Parathyroid adenoma (tissue), 2 donors: ENCODE measurements at regions not wholly inside any gene's neighbourhood (a gene's known extent, or its start where the extent isn't known, plus 50 kb on each side); places are given as distances from the start of the nearest gene placed in this dataset.

Experiments
- H2AFZ ChIP-seq: fragments of 300-600 bp; sonication (generic); one replicate; pipeline ENCODE4 v1.7.0; 2017; ENCODE audit warnings: antibody characterized with exemption, mild to moderate bottlenecking
- H3K27ac ChIP-seq: fragments of 300-600 bp; sonication (generic); one replicate; pipeline ENCODE4 v1.7.0; 2017
- H3K27me3 ChIP-seq: fragments of 300-600 bp; sonication (generic); one replicate; pipeline ENCODE4 v1.7.0; 2017; ENCODE audit warnings: low read length; ENCODE audit not compliant: control insufficient read depth, insufficient read depth
- H3K36me3 ChIP-seq: fragments of 300-600 bp; sonication (generic); one replicate; pipeline ENCODE4 v1.7.0; 2017; ENCODE audit warnings: low read length; ENCODE audit not compliant: control insufficient read depth, insufficient read depth
- H3K4me1 ChIP-seq: fragments of 300-600 bp; sonication (generic); one replicate; pipeline ENCODE4 v1.7.0; 2017; ENCODE audit warnings: control low read depth
- H3K4me2 ChIP-seq: fragments of 300-600 bp; sonication (generic); one replicate; pipeline ENCODE4 v1.7.0; 2017; ENCODE audit warnings: low read length
- H3K4me3 ChIP-seq: fragments of 300-600 bp; sonication (generic); one replicate; pipeline ENCODE4 v1.7.0; 2017; ENCODE audit warnings: low read depth, low read length
- H3K79me2 ChIP-seq: fragments of 300-600 bp; sonication (generic); one replicate; pipeline ENCODE4 v1.7.0; 2017; ENCODE audit warnings: control low read depth
- H3K9ac ChIP-seq: fragments of 300-600 bp; sonication (generic); one replicate; pipeline ENCODE4 v1.7.0; 2017; ENCODE audit warnings: mild to moderate bottlenecking
- H3K9me3 ChIP-seq: fragments of 300-600 bp; sonication (generic); one replicate; pipeline ENCODE4 v1.7.0; 2017; ENCODE audit warnings: low read length; ENCODE audit not compliant: control insufficient read depth
- TF ChIP-seq, protein P1 (sequence below): fragments of 300-600 bp; sonication (generic); IDR thresholded peaks from one replicate; pipeline ENCODE4 v1.7.0; 2017; ENCODE audit warnings: antibody characterized with exemption, mild to moderate bottlenecking
- donor health status: primary hyperparathyroidism.

DNA sequence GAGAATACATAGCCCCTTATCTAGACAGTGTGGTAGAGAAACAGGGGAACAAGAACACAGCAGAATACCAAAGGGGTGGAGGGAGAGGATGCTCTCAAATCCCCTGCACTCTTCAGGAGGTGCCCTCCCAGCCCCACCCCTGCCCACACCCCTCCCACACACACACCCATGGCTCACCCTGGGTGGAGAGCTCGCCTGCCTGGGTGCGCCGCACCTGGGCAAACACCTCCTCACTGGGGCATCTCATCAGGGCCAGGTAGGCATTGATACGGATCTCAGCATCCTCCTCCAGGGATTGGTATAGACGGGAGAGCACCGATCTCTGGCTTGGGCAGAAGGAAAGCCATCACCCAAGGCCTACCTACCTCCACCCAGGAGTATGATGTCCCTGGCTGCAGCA lies 95.2 kb downstream of the LITAF start:
- H3K27me3 ChIP-seq: no peaks in the 10 kb centered on the region
- no peak overlapping the region for H3K27ac ChIP-seq
- no peaks in the 10 kb centered on the region for H3K36me3 ChIP-seq
- TF ChIP-seq, protein P1, sequence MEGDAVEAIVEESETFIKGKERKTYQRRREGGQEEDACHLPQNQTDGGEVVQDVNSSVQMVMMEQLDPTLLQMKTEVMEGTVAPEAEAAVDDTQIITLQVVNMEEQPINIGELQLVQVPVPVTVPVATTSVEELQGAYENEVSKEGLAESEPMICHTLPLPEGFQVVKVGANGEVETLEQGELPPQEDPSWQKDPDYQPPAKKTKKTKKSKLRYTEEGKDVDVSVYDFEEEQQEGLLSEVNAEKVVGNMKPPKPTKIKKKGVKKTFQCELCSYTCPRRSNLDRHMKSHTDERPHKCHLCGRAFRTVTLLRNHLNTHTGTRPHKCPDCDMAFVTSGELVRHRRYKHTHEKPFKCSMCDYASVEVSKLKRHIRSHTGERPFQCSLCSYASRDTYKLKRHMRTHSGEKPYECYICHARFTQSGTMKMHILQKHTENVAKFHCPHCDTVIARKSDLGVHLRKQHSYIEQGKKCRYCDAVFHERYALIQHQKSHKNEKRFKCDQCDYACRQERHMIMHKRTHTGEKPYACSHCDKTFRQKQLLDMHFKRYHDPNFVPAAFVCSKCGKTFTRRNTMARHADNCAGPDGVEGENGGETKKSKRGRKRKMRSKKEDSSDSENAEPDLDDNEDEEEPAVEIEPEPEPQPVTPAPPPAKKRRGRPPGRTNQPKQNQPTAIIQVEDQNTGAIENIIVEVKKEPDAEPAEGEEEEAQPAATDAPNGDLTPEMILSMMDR: no peak
- no peaks in the 10 kb centered on the region for H3K79me2 ChIP-seq
- no peak overlapping the region for H3K9ac ChIP-seq
- no peak overlapping the region for H3K4me2 ChIP-seq
- H3K9me3 ChIP-seq: no peaks in the 10 kb centered on the region
- peaks cover 8% of the 10 kb centered on the region for H3K4me1 ChIP-seq
- H2AFZ ChIP-seq: no peak overlapping the region
- H3K4me3 ChIP-seq: no peak overlapping the region

GRCh38 chr16:11492808-11493530 lies 93.8 kb downstream of the LITAF start:
- H3K36me3 ChIP-seq: no peaks in the 10 kb centered on the region
- no peak overlapping the region for H3K4me3 ChIP-seq
- H3K27ac ChIP-seq: no peak overlapping the region
- H3K9me3 ChIP-seq: no peaks in the 10 kb centered on the region
- no peak overlapping the region for H3K4me2 ChIP-seq
- H3K27me3 ChIP-seq: no peaks in the 10 kb centered on the region
- TF ChIP-seq, protein P1: no peak
- no peak overlapping the region for H2AFZ ChIP-seq
- H3K9ac ChIP-seq: no peak overlapping the region
- H3K79me2 ChIP-seq: no peaks in the 10 kb centered on the region
- H3K4me1 ChIP-seq: peaks cover 15% of the 10 kb centered on the region

GRCh38 chr16:11493531-11493929 lies 93.2 kb downstream of the LITAF start:
- no peaks in the 10 kb centered on the region for H3K27me3 ChIP-seq
- H3K4me1 ChIP-seq: peaks cover 15% of the 10 kb centered on the region
- H3K79me2 ChIP-seq: no peaks in the 10 kb centered on the region
- H3K9ac ChIP-seq: no peak overlapping the region
- no peak overlapping the region for H3K4me2 ChIP-seq
- TF ChIP-seq, protein P1: no peak
- H3K4me3 ChIP-seq: no peak overlapping the region
- H2AFZ ChIP-seq: no peak overlapping the region
- no peaks in the 10 kb centered on the region for H3K9me3 ChIP-seq
- no peak overlapping the region for H3K27ac ChIP-seq
- no peaks in the 10 kb centered on the region for H3K36me3 ChIP-seq

DNA sequence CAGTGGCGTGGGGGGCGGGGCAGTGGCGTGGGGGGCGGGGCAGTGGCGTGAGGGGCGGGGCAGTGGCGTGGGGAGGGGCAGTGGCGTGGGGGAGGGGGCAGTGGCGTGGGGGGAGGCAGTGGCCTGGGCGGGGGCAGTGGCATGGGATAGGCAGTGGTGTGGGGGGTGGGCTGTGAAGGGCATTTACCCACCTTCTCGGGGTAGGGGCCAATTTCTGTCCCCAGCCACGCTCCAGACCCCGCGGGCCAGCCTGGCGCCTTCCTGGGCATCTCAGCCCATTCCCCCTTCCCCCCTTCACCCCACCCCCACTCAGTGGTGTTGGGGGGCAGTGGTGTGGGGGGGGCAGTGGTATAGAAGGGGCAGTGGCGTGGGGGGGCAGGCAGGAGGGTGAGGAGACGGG lies 92.7 kb downstream of the LITAF start:
- Histone ChIP-seq H3K4me1 (peaks cover 15% of the 10 kb centered on the region), H2AFZ (no peak overlapping the region), H3K4me3 (no peak overlapping the region), H3K36me3 (no peaks in the 10 kb centered on the region), H3K9ac (no peak overlapping the region), H3K9me3 (no peaks in the 10 kb centered on the region), H3K79me2 (no peaks in the 10 kb centered on the region), H3K27ac (no peak overlapping the region), H3K4me2 (no peak overlapping the region), H3K27me3 (no peaks in the 10 kb centered on the region)
- TF ChIP-seq, protein P1: no peak

DNA sequence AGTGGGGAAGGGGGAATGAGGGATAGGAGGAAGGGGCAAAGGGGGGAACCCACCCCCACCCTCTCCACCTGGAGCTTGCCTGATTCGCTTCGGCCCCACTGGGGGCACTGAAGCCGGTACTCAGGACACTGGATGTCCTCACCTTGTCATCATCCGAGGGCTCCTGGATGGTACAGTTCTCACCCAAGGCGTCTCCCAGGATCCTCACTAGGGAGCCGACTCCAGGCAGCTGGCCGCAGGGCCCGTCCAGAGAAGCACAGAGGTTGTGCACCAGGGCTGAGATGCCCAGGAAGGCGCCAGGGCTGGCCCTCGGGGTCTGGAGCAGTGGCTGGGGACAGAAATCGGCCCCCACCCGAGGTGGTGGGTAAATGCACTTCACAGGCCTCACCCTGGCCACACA lies 92.3 kb downstream of the LITAF start:
- TF ChIP-seq, protein P1: no peak
- H3K36me3 ChIP-seq: no peaks in the 10 kb centered on the region
- H3K9ac ChIP-seq: no peak overlapping the region
- H3K4me1 ChIP-seq: peaks cover 15% of the 10 kb centered on the region
- H3K27me3 ChIP-seq: no peaks in the 10 kb centered on the region
- H3K4me3 ChIP-seq: no peak overlapping the region
- H3K4me2 ChIP-seq: no peak overlapping the region
- H3K9me3 ChIP-seq: no peaks in the 10 kb centered on the region
- H2AFZ ChIP-seq: no peak overlapping the region
- H3K27ac ChIP-seq: no peak overlapping the region
- H3K79me2 ChIP-seq: no peaks in the 10 kb centered on the region
